ENCODE measurements at regions not wholly inside any gene's neighbourhood (a gene's known extent, or its start where the extent isn't known, plus 50 kb on each side); places are given as distances from the start of the nearest gene placed in this dataset.

DNA sequence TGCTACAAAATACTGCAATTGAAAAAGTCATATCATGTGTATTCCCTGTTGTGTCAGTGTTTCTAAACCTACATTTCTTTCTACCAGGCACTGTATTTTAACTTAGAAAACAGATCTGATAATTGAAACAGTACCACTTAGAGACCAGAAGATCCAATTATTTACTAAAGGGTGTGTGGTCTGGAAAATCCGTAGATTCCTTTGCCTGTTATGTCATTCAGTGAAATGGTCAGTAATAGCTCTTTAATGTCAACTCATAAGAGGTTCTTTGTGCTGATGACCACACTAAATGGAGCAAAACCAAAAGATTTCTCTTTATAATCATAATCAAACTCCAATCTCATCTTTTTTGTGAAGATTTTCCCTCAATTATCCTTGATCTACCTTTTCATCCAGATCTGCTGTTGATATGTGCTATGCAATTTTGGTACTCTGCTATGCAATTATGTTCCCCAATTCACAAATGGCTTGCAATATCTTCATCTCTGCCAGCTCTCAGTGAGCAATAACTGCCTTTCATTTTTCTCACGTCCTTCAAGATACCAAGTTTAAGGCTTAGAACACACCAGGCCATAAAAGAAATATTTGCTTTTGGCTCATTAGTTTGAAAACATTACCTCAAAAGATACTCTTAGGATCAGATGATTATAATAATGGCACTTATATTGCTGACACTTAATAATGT is 165.5 kb downstream of the MOXD1 start:
- in situ Hi-C loops (cut with MboI; ENCODE audit: low sequenced_read_pairs) (no loop called here), intact Hi-C loops (cut with micrococcal nuclease) (no loop called here), dilution Hi-C loops (cut with HindIII; ENCODE audit: low sequenced_read_pairs, unreplicated experiment) (no loop called here)
- H3K4me1 ChIP-seq (ENCODE audit: control insufficient read depth, insufficient read depth, low read length) = peaks cover 6% of the 10 kb centered on the region
- TF ChIP-seq BHLHE40 (IDR thresholded peaks at IDR 0.05; ENCODE audit: low read depth, low read length) (no peak), USF2 (IDR thresholded peaks at IDR 0.05; ENCODE audit: low read depth, low read length) (no peak), RAD21 (IDR thresholded peaks at IDR 0.05; ENCODE audit: low read length) (no peak), SMC3 (IDR thresholded peaks at IDR 0.05; ENCODE audit: low read depth, low read length) (no peak), MAFK (IDR thresholded peaks at IDR 0.05; ENCODE audit: low read depth, low read length) (no peak), CTCF (conservative IDR thresholded peaks at IDR 0.05; ENCODE audit: low read depth, low read length) (no peak), POLR2A (IDR thresholded peaks at IDR 0.05; ENCODE audit: low read depth, low read length) (no peak)
- peak overlapping the region; percentile 23; the same call in 1 of the 2 replicates for H3K18ac ChIP-seq (ENCODE audit: low read depth, low read length)
- no peak overlapping the region for H2BK5ac ChIP-seq (ENCODE audit: low read depth, low read length, poor library complexity, severe bottlenecking)
- peak overlapping the region in 1 of 2 experiments; percentile 40; a peak in 1 of 4 replicates for H4K8ac ChIP-seq (ENCODE audit: low read depth in 2 of 2, low read length in 2 of 2)
- no peaks in the 10 kb centered on the region for H3K36me3 ChIP-seq (ENCODE audit: control insufficient read depth, insufficient read depth, low read length)
- no peak overlapping the region for H3K56ac ChIP-seq (ENCODE audit: extremely low read depth, insufficient read depth, low read length)
- no peaks in the 10 kb centered on the region for H3K79me1 ChIP-seq (ENCODE audit: low read depth in 1 of 2, low read length in 2 of 2)
- peak overlapping the region; percentile 48; the same call in 1 of the 2 replicates for H3K23ac ChIP-seq (ENCODE audit: low read depth, low read length)
- peak overlapping the region; percentile 20; the same call in 1 of the 2 replicates for H2BK120ac ChIP-seq (ENCODE audit: low read depth, low read length)
- no peak overlapping the region for H2AK9ac ChIP-seq (replicated peaks; ENCODE audit: low read depth, low read length, poor library complexity)
- H3K27ac ChIP-seq (ENCODE audit: insufficient read depth, low read length) = no peak overlapping the region
- DNase-seq (no peak), ATAC-seq (ENCODE audit: low read depth) (peak; percentile 51)
- no peak overlapping the region for H3K9ac ChIP-seq (ENCODE audit: low read depth, low read length)
- POLR2A ChIA-PET (ENCODE audit: unreplicated experiment) = no interaction called here
- peak overlapping the region; percentile 8; the same call in 1 of the 2 replicates for H2AK5ac ChIP-seq (ENCODE audit: low read depth, low read length)
- no peak overlapping the region for H3K4me3 ChIP-seq (ENCODE audit: insufficient read depth, low read depth, low read length)
- H4K91ac ChIP-seq (ENCODE audit: insufficient read depth, low read depth, low read length) = no peak overlapping the region
- H4K5ac ChIP-seq (ENCODE audit: low read depth, low read length) = peak overlapping the region; percentile 37; the same call in 1 of the 2 replicates
- no CpG with 5 or more reads among the region's 2 CpGs for WGBS, 2 experiments (ENCODE audit: extremely low coverage in 2 of 2, insufficient read length in 1 of 2)
- H3K4me2 ChIP-seq (ENCODE audit: low read depth, low read length) = no peak overlapping the region
- no peaks in the 10 kb centered on the region for H3K9me3 ChIP-seq (ENCODE audit: control insufficient read depth, insufficient read depth, low read length)
- peak overlapping the region; percentile 33; the same call in 1 of the 2 replicates for H2BK20ac ChIP-seq (ENCODE audit: low read depth, low read length)
- no peak overlapping the region for H2AFZ ChIP-seq (replicated peaks; ENCODE audit: low read length, poor library complexity)
- 0 out of 2 replicates have a peak, but pooled peaks cover 4% of the 10 kb centered on the region for H3K9me1 ChIP-seq (ENCODE audit: insufficient read depth, low read length)
- H4K20me1 ChIP-seq (ENCODE audit: insufficient read depth, low read length) = no peaks in the 10 kb centered on the region
- H3K4ac ChIP-seq (ENCODE audit: low read depth, low read length) = peak overlapping the region; percentile 25; the same call in 1 of the 2 replicates
- no TSS peak for BruUV-seq (replicated peaks)
- no peak overlapping the region for H2BK15ac ChIP-seq (ENCODE audit: low read depth, low read length)
- CTCF ChIA-PET = interaction anchor here (0.9 to 1.0 kb wide), 2 partner anchors 44 to 286 kb away, joined by 3 to 4 read pairs; no protein-coding TSS in a partner anchor
- H3K27me3 ChIP-seq (ENCODE audit: control insufficient read depth, insufficient read depth, low read length) = peaks cover 1% of the 10 kb centered on the region; the same call in 1 of the 2 replicates
- H3K14ac ChIP-seq (replicated peaks; ENCODE audit: low read depth, low read length) = no peak overlapping the region

All from IMR-90 (cell line).